Trophoblast cell (in vitro differentiated cells and primary cell): ENCODE measurements at regions not wholly inside any gene's neighbourhood (a gene's known extent, or its start where the extent isn't known, plus 50 kb on each side); places are given as distances from the start of the nearest gene placed in this dataset.
A peak's percentile ranks its signal among the peaks of the same experiment; 100 is the strongest.

Experiments used
- DNase-seq, 2 donors: peaks; one replicate each; pipeline ENCODE4 v3.0.0-alpha.2; 2016
- H2AFZ ChIP-seq: 2 replicates; pipeline ENCODE4 v1.6.1; 2013; ENCODE audit warnings: low read length, moderate library complexity, mild to moderate bottlenecking; ENCODE audit not compliant: insufficient read depth, poor library complexity
- H2AK5ac ChIP-seq: 2 replicates; pipeline ENCODE4 v1.6.1; 2013; ENCODE audit warnings: mild to moderate bottlenecking, low read length
- H2BK120ac ChIP-seq: 2 replicates; pipeline ENCODE4 v1.6.1; 2013; ENCODE audit warnings: low read length, mild to moderate bottlenecking, moderate library complexity; ENCODE audit not compliant: insufficient read depth, poor library complexity
- H2BK12ac ChIP-seq: 2 replicates; pipeline ENCODE4 v1.6.1; 2013; ENCODE audit warnings: mild to moderate bottlenecking, low read length, moderate library complexity
- H2BK5ac ChIP-seq: 2 replicates; pipeline ENCODE4 v1.6.1; 2013; ENCODE audit warnings: low read length, low read depth, moderate library complexity, mild to moderate bottlenecking; ENCODE audit not compliant: poor library complexity
- H3K14ac ChIP-seq: 2 replicates; pipeline ENCODE4 v1.6.1; 2013; ENCODE audit warnings: mild to moderate bottlenecking, low read length
- H3K18ac ChIP-seq: 2 replicates; pipeline ENCODE4 v1.6.1; 2013; ENCODE audit warnings: mild to moderate bottlenecking, low read length
- H3K23ac ChIP-seq: 2 replicates; pipeline ENCODE4 v1.6.1; 2013; ENCODE audit warnings: low read length
- H3K27ac ChIP-seq: 2 replicates; pipeline ENCODE4 v1.5.1; 2013; ENCODE audit warnings: low read depth, mild to moderate bottlenecking, inconsistent platforms, low read length, moderate library complexity
- H3K27me3 ChIP-seq: 2 replicates; pipeline ENCODE4 v1.6.1; 2013; ENCODE audit warnings: inconsistent platforms, mild to moderate bottlenecking, low read length, moderate library complexity; ENCODE audit not compliant: insufficient read depth
- H3K36me3 ChIP-seq, 2 experiments: 1 replicate in 1 of 2; 2 replicates in 1 of 2; pipeline ENCODE4 v1.6.1; 2013; ENCODE audit warnings: low read length in 2 of 2, mild to moderate bottlenecking in 2 of 2, moderate library complexity in 1 of 2; ENCODE audit not compliant: insufficient read depth in 2 of 2, control insufficient read depth in 1 of 2
- H3K4ac ChIP-seq: 2 replicates; pipeline ENCODE4 v1.6.1; 2013; ENCODE audit warnings: low read depth, mild to moderate bottlenecking, low read length, moderate library complexity
- H3K4me1 ChIP-seq, 2 experiments: 1 replicate in 1 of 2; 2 replicates in 1 of 2; pipeline ENCODE4 v1.6.1; 2013; ENCODE audit warnings: low read length in 2 of 2, mild to moderate bottlenecking in 2 of 2, moderate library complexity in 1 of 2; ENCODE audit not compliant: insufficient read depth in 2 of 2, control insufficient read depth in 1 of 2
- H3K4me2 ChIP-seq: 2 replicates; pipeline ENCODE4 v1.6.1; 2013; ENCODE audit warnings: inconsistent platforms, mild to moderate bottlenecking, low read length, moderate library complexity
- H3K4me3 ChIP-seq: 2 replicates; pipeline ENCODE4 v1.5.1; 2013; ENCODE audit warnings: mild to moderate bottlenecking, low read depth, low read length, inconsistent platforms
- H3K79me1 ChIP-seq: one replicate; pipeline ENCODE4 v1.6.1; 2013; ENCODE audit warnings: low read length
- H3K79me2 ChIP-seq: 2 replicates; pipeline ENCODE4 v1.6.1; 2013; ENCODE audit warnings: low read length, mild to moderate bottlenecking; ENCODE audit not compliant: control insufficient read depth, insufficient read depth, poor library complexity
- H3K9ac ChIP-seq: 2 replicates; pipeline ENCODE4 v1.6.1; 2013; ENCODE audit warnings: mild to moderate bottlenecking, low read length
- H3K9me3 ChIP-seq: 2 replicates; pipeline ENCODE4 v1.6.1; 2013; ENCODE audit warnings: low read depth, mild to moderate bottlenecking, control low read depth, inconsistent platforms, low read length; ENCODE audit not compliant: insufficient read depth
- H4K12ac ChIP-seq: 2 replicates; pipeline ENCODE4 v1.6.1; 2013; ENCODE audit warnings: low read depth, mild to moderate bottlenecking, low read length, moderate library complexity
- H4K8ac ChIP-seq: 2 replicates; pipeline ENCODE4 v1.6.1; 2013; ENCODE audit warnings: low read depth, mild to moderate bottlenecking, low read length, moderate library complexity
- H4K91ac ChIP-seq: one replicate; pipeline ENCODE4 v1.6.1; 2013; ENCODE audit warnings: low read depth, mild to moderate bottlenecking, low read length, moderate library complexity
- WGBS: extraction: QIAGEN DNeasy Blood & Tissue Kit; methylation state at CpG from one replicate; pipeline ENCODE4 v1.1.7; 2013; ENCODE audit warnings: missing lambda C conversion rate; ENCODE audit not compliant: insufficient read length, insufficient coverage; ENCODE audit errors: extremely low coverage; 5-methylcytosine and 5-hydroxymethylcytosine counted together

DNA sequence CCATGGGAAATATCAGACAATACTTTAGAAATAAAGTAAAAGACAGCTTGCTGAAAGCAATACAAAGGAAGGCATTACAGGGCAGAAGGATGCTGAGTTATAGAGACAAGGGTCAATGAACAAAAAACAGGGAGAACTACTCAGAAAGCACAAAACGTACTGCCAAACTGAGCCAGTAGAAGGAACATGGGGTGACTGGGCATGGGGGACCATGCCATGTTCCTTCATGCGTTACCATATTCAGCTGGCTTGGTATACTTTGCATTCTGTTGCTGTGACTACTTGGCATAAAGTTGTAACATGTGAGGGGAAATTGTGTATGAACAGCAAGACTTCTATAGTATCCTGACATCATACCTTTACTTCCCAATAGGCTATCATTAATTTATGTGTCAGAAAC is 358.6 kb upstream of the LYPLAL1 start:
- no peak overlapping the region for H3K9ac ChIP-seq
- H3K4me2 ChIP-seq: no peak overlapping the region
- H3K79me2 ChIP-seq: no peaks in the 10 kb centered on the region
- no peak overlapping the region for H3K4me3 ChIP-seq
- no peaks in the 10 kb centered on the region for H3K36me3 ChIP-seq
- no peak overlapping the region for H3K18ac ChIP-seq
- no peak overlapping the region for H2BK5ac ChIP-seq
- no peak overlapping the region for H3K23ac ChIP-seq
- H3K27me3 ChIP-seq: no peaks in the 10 kb centered on the region
- no peak for DNase-seq
- no peak overlapping the region for H4K12ac ChIP-seq
- no peak overlapping the region for H2AK5ac ChIP-seq
- H2BK12ac ChIP-seq: no peak overlapping the region
- no CpG with 5 or more reads among the region's 2 CpGs for WGBS
- no peak overlapping the region for H2AFZ ChIP-seq
- H3K9me3 ChIP-seq: no peaks in the 10 kb centered on the region
- no peaks in the 10 kb centered on the region for H3K79me1 ChIP-seq
- no peak overlapping the region for H3K27ac ChIP-seq
- H4K91ac ChIP-seq: no peak overlapping the region
- peaks cover 0 to 2% of the 10 kb centered on the region in 2 experiments for H3K4me1 ChIP-seq
- H3K14ac ChIP-seq: no peak overlapping the region
- no peak overlapping the region for H4K8ac ChIP-seq
- H3K4ac ChIP-seq: no peak overlapping the region
- H2BK120ac ChIP-seq: no peak overlapping the region

DNA sequence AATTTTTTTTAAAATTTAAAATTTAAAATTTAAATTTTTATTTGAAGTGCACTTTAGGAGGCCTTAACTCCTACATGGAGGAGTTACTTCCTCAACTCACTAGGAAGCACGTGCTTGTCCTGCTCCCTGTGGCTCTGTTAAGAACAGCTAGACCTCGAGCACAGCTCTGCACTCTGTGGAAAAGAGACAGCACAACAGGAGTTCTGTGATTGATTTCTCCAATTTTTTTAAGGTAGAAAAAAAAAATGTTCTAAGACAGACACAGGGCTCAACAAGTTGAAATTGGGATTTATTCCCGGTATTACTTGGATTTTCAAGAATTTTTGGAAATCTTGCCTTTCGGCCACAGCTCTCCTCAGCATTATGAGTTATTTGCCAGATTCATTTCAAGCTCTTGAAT is 356.6 kb upstream of the LYPLAL1 start:
- Histone ChIP-seq H2BK12ac (no peak overlapping the region), H2AK5ac (no peak overlapping the region)

DNA sequence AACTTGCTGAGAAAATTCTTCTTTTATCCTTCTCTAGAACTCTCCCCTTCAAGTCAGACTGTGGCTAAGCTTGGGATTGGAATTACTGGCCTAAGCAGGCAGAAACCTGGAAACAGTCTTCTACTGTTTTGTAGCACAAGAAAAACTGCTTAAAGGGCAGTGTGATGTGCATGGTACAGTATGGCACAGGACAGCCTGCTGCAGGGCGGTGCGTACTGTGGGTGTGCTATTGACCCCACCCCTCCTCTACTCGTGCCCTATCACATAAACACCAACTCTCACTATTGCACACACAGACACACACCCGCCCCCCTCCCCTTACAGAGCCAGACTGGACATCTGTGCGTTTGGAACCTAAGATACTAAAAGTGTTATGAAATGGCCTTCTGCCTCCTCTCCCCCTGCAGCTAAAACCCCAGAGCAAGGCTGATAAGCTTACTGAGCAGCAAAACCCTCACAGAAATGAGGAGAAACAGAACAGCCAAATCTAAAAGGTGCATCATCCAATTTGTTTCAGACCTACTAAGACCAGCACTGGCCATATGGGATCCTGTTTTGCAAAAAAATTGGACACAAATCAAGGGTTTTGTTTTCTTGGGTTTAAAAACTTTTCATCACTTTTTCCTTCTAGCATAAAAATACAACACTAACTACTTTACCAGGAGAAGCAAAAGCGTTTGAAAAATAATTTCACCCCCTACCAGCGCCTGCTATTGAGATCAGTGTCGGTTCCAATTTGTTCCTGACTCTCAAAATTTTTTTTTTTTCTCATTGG is 355.8 kb upstream of the LYPLAL1 start:
- no peak overlapping the region for H4K8ac ChIP-seq
- no peak overlapping the region for H3K9ac ChIP-seq
- no peak overlapping the region for H3K23ac ChIP-seq
- no peak overlapping the region for H2BK120ac ChIP-seq
- H3K79me1 ChIP-seq: no peaks in the 10 kb centered on the region
- H4K91ac ChIP-seq: no peak overlapping the region
- no peaks in the 10 kb centered on the region for H3K79me2 ChIP-seq
- WGBS: no CpG with 5 or more reads among the region's 8 CpGs
- no peak overlapping the region for H3K4me3 ChIP-seq
- no peak overlapping the region for H3K4me2 ChIP-seq
- no peak overlapping the region for H3K4ac ChIP-seq
- DNase-seq: no peak
- H3K36me3 ChIP-seq: no peaks in the 10 kb centered on the region
- no peaks in the 10 kb centered on the region for H3K9me3 ChIP-seq
- no peak overlapping the region for H4K12ac ChIP-seq
- no peak overlapping the region for H3K27ac ChIP-seq
- no peaks in the 10 kb centered on the region for H3K27me3 ChIP-seq
- H2BK12ac ChIP-seq: no peak overlapping the region
- no peak overlapping the region for H3K18ac ChIP-seq
- H3K4me1 ChIP-seq: no peaks in the 10 kb centered on the region
- no peak overlapping the region for H2AK5ac ChIP-seq
- H2BK5ac ChIP-seq: no peak overlapping the region
- no peak overlapping the region for H2AFZ ChIP-seq
- H3K14ac ChIP-seq: no peak overlapping the region

More for the DNA sequence above, 356.6 kb upstream of the LYPLAL1 start:
- Histone ChIP-seq H3K36me3 (no peaks in the 10 kb centered on the region), H4K12ac (no peak overlapping the region), H3K23ac (no peak overlapping the region), H2AFZ (no peak overlapping the region), H3K27me3 (no peaks in the 10 kb centered on the region), H3K14ac (no peak overlapping the region), H4K8ac (no peak overlapping the region), H3K9me3 (no peaks in the 10 kb centered on the region), H3K27ac (no peak overlapping the region), H4K91ac (no peak overlapping the region), H3K9ac (no peak overlapping the region), H3K4ac (no peak overlapping the region), H3K79me2 (no peaks in the 10 kb centered on the region), H3K18ac (no peak overlapping the region), H3K4me2 (no peak overlapping the region), H2BK5ac (no peak overlapping the region), H2BK120ac (no peak overlapping the region), H3K79me1 (no peaks in the 10 kb centered on the region), H3K4me3 (no peak overlapping the region), H3K4me1 (no peaks in the 10 kb centered on the region)
- WGBS: no CpG with 5 or more reads among the region's 4 CpGs
- no peak for DNase-seq

DNA sequence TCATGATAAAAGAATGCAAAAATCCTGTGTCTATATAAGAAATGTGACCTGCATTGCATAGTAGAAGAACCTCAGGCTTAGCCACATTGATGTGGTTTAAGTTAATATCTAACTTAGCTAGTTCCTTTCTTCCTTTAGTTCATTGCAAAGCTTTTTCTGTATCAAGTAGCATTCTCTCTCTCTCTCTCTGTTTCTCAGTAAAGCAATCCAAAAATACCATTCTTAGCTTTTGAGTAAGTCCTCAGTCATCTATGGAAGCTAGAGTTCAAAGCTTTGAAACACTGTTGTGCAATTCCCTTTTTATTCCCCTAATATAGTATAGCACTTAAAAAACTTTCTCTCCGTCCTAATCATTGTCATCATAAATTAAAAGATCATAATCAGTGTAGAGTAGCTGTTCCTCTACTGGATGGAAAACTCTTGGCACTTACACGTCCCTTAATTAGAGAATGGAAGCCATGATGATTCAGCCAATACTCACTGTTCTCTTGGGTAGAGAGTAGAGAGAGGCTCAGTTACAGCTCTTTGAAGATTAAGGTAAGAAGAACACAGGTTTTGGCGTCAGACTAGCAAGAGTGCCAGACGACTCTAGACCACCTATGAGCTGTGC is 350.3 kb upstream of the LYPLAL1 start:
- H3K79me1 ChIP-seq: no peaks in the 10 kb centered on the region
- no peak overlapping the region for H2BK120ac ChIP-seq
- H4K91ac ChIP-seq: no peak overlapping the region
- no CpG with 5 or more reads among the region's 4 CpGs for WGBS
- no peak overlapping the region for H2BK5ac ChIP-seq
- H3K4me2 ChIP-seq: no peak overlapping the region
- no peak overlapping the region for H3K4me3 ChIP-seq
- H2BK12ac ChIP-seq: no peak overlapping the region
- no peaks in the 10 kb centered on the region for H3K9me3 ChIP-seq
- no peak overlapping the region for H3K27ac ChIP-seq
- no peak overlapping the region for H3K18ac ChIP-seq
- no peaks in the 10 kb centered on the region for H3K36me3 ChIP-seq
- H2AFZ ChIP-seq: no peak overlapping the region
- H3K4ac ChIP-seq: no peak overlapping the region
- no peak overlapping the region for H4K12ac ChIP-seq
- DNase-seq: peak; percentile 56 to 87
- H2AK5ac ChIP-seq: no peak overlapping the region
- H3K14ac ChIP-seq: no peak overlapping the region
- no peak overlapping the region for H3K9ac ChIP-seq
- no peak overlapping the region for H4K8ac ChIP-seq
- H3K79me2 ChIP-seq: no peaks in the 10 kb centered on the region
- H3K23ac ChIP-seq: no peak overlapping the region
- H3K27me3 ChIP-seq: no peaks in the 10 kb centered on the region
- no peaks in the 10 kb centered on the region for H3K4me1 ChIP-seq
